ENCODE measurements at regions not wholly inside any gene's neighbourhood (a gene's known extent, or its start where the extent isn't known, plus 50 kb on each side); places are given as distances from the start of the nearest gene placed in this dataset.

DNA sequence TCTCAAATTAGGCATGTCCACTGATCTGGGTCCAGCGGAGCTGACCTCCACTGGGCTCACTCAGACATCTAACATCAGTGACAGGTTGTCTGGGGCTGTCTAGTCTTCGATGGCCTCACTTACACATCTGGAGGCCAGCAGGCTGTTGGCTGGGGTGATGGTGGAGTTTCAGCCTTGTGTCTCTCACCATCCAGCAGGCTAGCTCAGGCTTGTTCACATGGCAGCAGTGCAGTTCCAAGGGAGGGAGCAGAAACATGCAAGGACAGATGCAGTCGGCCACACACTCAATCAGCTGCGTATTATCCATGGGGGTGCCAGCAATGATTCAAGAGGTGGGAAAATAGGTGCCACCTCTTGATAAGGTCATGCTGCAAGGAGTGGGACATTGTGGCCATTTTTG, 292.5 kb downstream of the SHQ1 start:
- Histone ChIP-seq H3K4me3 (no peak overlapping the region), H3K36me3 (ENCODE audit: low read depth, missing control alignments) (no peaks in the 10 kb centered on the region), H3K27me3 (no peaks in the 10 kb centered on the region), H3K27ac (no peak overlapping the region), H3K9me3 (no peaks in the 10 kb centered on the region), H3K4me1 (no peaks in the 10 kb centered on the region)
- TF ChIP-seq POLR2A (IDR thresholded peaks at IDR 0.05) = no peak
- TF ChIP-seq, protein P1, sequence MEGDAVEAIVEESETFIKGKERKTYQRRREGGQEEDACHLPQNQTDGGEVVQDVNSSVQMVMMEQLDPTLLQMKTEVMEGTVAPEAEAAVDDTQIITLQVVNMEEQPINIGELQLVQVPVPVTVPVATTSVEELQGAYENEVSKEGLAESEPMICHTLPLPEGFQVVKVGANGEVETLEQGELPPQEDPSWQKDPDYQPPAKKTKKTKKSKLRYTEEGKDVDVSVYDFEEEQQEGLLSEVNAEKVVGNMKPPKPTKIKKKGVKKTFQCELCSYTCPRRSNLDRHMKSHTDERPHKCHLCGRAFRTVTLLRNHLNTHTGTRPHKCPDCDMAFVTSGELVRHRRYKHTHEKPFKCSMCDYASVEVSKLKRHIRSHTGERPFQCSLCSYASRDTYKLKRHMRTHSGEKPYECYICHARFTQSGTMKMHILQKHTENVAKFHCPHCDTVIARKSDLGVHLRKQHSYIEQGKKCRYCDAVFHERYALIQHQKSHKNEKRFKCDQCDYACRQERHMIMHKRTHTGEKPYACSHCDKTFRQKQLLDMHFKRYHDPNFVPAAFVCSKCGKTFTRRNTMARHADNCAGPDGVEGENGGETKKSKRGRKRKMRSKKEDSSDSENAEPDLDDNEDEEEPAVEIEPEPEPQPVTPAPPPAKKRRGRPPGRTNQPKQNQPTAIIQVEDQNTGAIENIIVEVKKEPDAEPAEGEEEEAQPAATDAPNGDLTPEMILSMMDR (IDR thresholded peaks at IDR 0.05) = no peak
- no peak for DNase-seq
- intact Hi-C loops (cut with DNase I; ENCODE audit: low total_unique reads) = no loop called here
- 85 to 100% methylated on average over 3 to 4 of the region's 4 CpGs for WGBS, 2 donors

DNA sequence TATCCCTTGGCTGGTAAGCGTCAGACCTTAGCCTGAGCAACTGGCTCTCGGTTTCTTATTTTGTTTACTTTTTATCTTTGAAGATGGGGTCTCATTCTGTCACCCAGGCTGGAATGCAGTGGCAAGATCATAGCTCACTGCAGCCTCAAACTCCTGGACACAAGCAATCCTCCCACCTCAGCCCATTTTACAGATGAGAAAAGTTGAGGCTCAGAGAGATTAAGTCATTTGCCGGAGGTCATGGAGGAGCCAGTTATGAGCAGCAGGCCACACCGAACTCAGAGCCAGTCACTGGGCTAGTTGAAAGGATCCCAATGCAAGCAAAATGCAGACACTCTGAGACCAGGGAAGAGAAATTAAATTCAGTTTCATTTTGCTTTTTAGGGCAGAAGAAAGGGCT, 293.6 kb downstream of the SHQ1 start:
- Histone ChIP-seq H3K4me1 (no peaks in the 10 kb centered on the region), H3K27me3 (no peaks in the 10 kb centered on the region), H3K36me3 (ENCODE audit: low read depth, missing control alignments) (no peaks in the 10 kb centered on the region), H3K9me3 (no peaks in the 10 kb centered on the region), H3K4me3 (no peak overlapping the region), H3K27ac (no peak overlapping the region)
- WGBS, 2 donors = 80 to 87% methylated on average over 4 of the region's 4 CpGs
- intact Hi-C loops (cut with DNase I; ENCODE audit: low total_unique reads) = no loop called here
- no peak for DNase-seq
- TF ChIP-seq, protein P1 (IDR thresholded peaks at IDR 0.05) = no peak
- no peak for TF ChIP-seq POLR2A (IDR thresholded peaks at IDR 0.05)

DNA sequence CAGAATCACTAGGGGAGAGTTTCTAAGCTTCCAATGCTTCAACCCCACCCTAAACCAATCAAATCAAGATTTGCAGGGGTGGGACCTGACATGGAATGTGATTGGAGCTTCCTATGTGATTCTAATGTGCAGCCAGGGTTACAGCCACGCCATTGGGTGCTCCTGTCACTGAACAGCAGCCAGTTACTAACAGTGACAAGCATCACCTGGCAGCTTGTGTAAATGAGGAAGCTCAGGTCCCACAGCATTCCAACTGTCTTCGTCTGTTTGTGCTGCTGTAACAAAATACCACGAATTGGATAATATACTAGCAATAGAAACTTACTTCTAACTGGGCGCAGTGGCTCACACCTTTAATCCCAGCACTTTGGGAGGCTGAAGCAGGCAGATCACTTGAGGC, 294.9 kb downstream of the SHQ1 start:
- no peaks in the 10 kb centered on the region for H3K4me1 ChIP-seq
- TF ChIP-seq, protein P1 (IDR thresholded peaks at IDR 0.05) = no peak
- no peak for TF ChIP-seq POLR2A (IDR thresholded peaks at IDR 0.05)
- H3K9me3 ChIP-seq = no peaks in the 10 kb centered on the region
- intact Hi-C loops (cut with DNase I; ENCODE audit: low total_unique reads) = no loop called here
- 68 to 86% methylated on average over 4 of the region's 4 CpGs for WGBS, 2 donors
- no peaks in the 10 kb centered on the region for H3K36me3 ChIP-seq (ENCODE audit: low read depth, missing control alignments)
- no peak for DNase-seq
- H3K27me3 ChIP-seq = no peaks in the 10 kb centered on the region
- no peak overlapping the region for H3K27ac ChIP-seq
- no peak overlapping the region for H3K4me3 ChIP-seq

DNA sequence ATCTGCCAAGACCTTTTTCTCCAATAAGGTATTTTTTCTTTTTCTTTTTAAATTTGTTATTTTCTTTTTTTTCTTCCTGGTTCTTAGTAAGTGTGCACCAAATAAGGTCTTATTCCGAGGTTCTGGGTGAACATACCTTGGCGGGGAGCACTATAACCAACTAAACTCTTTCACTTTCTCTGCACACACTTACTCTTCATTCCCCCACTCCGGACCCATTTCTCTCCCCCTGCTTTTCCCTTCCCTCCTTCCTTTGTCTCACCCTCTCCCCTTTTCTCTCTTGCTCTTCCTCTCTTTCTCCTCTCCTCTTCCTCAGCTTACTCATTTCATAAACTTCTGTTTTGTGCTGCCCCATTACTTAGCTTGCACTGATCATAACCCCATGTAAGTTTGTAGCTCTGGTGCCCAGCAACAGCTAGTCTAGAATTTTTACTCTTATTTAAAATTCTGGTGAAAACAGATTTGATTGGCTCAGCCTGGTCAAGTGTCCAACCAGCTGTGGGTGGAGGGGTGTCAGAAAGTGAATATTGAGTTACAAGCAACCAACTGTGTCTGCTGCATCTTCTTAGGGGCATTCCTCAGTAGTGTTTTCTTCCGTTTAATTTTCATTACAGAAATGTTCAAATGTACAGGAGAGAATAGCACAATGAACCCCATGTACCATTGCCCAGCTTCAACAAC, 297.5 kb downstream of the SHQ1 start:
- intact Hi-C loops (cut with DNase I; ENCODE audit: low total_unique reads) = no loop called here
- Histone ChIP-seq H3K9me3 (no peaks in the 10 kb centered on the region), H3K4me1 (no peaks in the 10 kb centered on the region), H3K27ac (no peak overlapping the region), H3K4me3 (no peak overlapping the region), H3K36me3 (ENCODE audit: low read depth, missing control alignments) (no peaks in the 10 kb centered on the region), H3K27me3 (no peaks in the 10 kb centered on the region)
- 92 to 99% methylated on average over 4 of the region's 4 CpGs for WGBS, 2 donors
- TF ChIP-seq, protein P1 (IDR thresholded peaks at IDR 0.05) = no peak
- no peak for TF ChIP-seq POLR2A (IDR thresholded peaks at IDR 0.05)
- DNase-seq = no peak

Data from testis (tissue), 2 donors.